ENCODE measurements at regions not wholly inside any gene's neighbourhood (a gene's known extent, or its start where the extent isn't known, plus 50 kb on each side); places are given as distances from the start of the nearest gene placed in this dataset.
"Not testable (repeated sequence)": the region's sequence is repeated elsewhere in the genome, so short reads cannot be mapped to it uniquely, and the experiment has no call there.

- not testable (repeated sequence) for DNase-seq
Observed at GRCh38 chr12:75941661-75942060, 89.9 kb downstream of the PHLDA1 start.

DNA sequence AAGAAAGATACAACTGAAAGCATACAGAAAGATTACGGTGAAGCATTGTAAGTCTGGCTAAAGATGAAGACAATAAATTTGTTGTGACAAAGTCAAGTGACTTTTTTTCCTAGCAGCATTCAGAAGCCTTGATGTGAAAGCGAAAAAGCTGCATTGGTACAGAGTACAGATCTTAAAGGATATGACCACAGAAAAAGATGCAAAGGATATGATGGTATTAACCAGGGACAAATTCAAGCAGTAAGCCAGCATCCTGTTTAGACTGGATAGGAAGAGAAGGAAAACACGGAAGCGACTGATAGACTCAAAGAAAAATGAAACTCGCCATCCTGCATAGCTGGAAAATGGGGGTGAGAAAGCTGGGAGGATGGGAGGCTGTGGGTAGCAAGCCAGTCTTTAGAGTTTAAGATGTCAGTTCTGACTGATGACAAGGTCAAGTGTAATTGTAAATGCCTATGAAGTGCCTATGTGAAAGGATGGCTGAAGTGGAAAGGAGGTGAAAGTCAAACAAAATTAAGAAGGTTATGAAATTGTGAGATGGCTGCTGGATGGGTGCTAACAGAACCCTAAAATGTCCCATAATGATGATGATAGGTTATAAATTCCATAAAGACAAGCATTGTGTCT lies 92.4 kb downstream of the PHLDA1 start:
- DNase-seq: no peak

DNA sequence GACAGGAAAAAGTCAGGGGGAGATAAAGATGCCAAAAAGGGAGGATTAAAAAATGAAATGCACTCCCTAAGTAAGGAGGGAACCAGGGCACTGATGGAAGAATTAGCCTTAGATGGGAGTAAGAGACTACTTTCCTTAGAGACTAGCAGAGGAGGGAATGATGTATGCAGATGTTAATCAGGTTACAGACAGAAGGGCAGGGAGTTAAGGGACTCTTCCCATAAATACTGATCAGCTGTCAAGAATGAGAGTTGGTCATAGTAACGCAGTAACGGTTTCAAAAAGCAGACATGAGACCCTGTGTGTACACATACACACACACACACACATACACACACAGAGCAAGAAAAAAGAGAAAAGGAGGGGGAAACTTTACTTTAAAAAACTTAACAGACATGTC lies 93.4 kb downstream of the PHLDA1 start:
- no peak for DNase-seq

DNA sequence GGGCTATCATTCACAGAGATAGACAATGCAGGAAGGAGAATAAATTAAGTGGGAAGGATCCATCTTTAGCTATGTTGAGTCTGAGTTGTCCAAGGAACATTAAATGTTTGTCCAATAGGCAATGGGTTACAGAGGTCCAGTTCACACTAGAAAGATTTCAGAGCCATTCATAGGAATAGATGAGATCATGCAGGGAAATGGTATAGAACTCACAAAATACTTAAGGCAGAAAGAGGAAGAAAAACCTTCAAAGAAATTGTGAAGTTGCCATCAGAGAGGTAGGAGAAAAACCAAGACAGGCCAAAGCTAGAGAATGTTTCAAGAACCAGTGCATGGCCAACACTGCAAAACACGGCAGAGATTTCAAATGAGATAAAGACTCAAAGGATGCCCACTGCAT lies 94.1 kb downstream of the PHLDA1 start:
- no peak for DNase-seq

DNA sequence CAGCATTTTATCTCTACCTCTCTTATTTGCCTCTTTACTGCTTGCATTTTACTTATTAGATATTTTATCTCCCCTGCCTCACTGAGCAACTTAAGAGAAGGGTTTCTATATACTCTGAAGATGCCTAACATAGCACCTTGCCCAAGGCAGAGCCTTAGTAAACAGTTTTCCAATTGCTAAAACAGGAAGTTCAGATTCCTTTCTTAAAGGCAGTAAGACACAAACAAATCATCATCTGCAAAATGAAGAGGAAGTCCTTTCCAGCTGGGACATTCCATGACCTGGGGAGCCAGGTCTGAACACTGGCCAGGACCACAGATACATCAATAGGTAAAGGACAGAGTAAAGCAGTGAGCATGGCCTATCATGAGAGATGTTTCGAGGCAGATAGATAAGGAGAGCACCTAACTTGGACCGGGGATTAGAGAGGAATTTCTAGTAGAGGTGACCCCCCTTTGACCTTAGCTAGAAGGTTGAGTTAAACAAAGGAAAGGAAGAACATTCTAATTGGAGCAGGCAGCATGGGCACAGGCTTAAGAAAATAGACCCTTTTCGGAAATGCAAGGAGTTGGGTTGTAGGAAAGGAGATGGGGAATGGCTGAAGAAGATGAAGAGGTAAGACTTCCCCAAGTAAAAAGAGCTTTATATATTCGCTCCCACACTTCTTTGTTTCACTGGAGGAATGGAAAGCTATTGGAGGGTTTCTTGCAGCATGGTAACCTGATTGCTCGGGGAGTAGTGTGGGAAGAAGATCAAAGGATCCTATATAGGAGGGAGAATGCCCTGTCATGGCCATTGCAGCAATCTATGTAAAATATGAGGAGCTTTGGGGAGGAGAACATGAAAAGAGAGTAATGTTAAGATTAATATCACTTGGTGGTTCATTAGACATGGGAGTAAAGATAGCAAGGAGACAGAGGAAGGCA lies 94.8 kb downstream of the PHLDA1 start:
- DNase-seq: no peak

- DNase-seq: no peak
Observed at GRCh38 chr12:75935539-75936242, 95.9 kb downstream of the PHLDA1 start.

DNA sequence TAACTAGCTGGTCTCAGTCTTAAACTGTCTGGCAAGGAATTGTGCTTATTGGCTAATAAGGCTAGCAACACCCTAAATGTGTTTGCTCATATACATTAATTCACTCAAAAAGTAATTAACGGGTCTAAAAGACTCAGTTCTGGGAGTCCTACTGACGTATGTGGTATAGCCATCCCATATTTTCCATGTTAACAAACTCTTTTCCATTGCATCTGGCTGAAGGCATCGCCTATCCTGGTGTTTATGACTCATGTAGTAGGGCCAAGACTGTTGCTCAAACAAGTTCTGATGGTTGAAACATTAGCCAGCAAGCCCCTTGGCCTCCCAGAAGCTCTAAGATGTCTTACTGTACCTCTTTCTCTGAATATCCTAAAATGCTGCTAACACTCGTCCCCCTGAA lies 98.5 kb downstream of the PHLDA1 start:
- no peak for DNase-seq

DNA sequence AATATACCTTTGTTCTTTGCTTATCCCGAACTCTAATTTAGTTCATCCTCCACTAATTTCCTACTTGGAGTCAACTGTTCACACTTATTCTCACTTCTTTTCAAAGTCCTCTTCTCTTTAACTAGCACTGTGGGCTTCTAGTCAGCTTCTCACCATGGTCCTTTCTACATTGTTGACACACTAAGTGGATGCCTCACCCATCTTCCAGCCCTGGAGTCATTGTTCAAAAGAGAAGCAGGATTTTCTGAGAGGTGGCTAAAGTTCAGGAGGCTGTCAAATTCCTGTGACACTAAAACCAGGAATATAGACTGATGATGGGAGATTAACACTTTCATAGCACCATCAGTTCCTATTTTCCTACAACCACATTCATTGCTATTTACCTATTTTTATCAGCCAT lies 99.3 kb downstream of the PHLDA1 start:
- DNase-seq: no peak

DNA sequence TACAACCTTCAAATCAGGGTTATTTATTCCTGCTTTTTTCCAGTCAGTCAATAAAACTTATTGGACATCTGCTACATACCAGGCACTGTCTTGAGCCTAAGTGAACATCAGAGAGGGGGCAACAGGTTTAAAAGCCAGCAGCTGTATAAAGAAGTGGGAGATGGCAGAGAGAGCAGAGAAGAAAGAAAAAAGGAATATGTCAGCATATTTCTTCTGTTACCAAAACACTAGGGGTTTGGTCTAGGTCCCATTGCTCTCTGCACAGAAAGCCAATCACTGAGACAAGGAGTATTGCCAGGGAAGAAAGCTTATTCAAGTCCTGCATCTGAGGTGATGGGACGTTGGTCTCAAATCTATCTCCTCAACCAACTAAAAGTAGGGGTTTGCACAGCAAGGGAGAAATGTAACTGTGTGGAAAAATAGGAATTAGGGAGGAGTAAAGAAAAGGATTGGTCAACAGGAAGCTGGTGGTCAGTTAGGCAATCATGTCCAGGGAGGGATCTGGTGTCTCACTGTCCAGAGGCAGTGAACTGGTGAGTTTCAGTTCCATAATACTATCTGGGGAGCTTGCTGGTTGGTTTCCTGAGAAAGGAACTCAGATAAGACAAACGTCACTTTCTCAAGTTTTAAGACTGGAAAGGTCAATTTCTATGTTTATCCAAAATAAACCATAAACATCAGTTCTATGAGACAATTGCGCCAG lies 107.5 kb downstream of the PHLDA1 start:
- no peak for DNase-seq

- DNase-seq: no peak
Observed at GRCh38 chr12:75922944-75923642, 108.5 kb downstream of the PHLDA1 start.

GRCh38 chr12:75921622-75922289 lies 109.8 kb downstream of the PHLDA1 start:
- no peak for DNase-seq

GRCh38 chr12:75917715-75918114 lies 113.9 kb downstream of the PHLDA1 start:
- DNase-seq: no peak

GRCh38 chr12:75917083-75917482 lies 114.5 kb downstream of the PHLDA1 start:
- DNase-seq: no peak

GRCh38 chr12:75913502-75914351 lies 117.8 kb downstream of the PHLDA1 start:
- no peak for DNase-seq

- no peak for DNase-seq
Observed at GRCh38 chr12:75909714-75910656, 121.6 kb downstream of the PHLDA1 start.

- no peak for DNase-seq
Observed at GRCh38 chr12:75908961-75909605, 122.5 kb downstream of the PHLDA1 start.

DNA sequence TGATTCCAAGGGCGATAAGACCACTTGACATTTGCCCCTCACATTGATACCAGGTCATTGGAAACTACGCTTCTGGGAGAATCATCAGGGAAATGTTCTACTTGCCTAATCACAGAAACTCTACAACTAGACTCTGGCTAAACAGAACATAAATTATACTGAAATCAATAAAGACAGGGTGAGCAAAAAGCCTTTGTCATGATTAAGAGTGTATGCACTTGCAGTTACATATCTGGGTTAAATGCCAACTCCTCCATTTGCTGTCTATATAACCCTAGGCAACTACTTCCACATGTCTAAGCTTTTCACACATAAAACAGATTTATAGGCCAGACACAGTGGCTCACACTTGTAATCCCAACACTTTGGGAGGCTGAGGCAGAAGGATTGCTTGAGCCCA lies 125.7 kb downstream of the PHLDA1 start:
- DNase-seq: no peak

DNA sequence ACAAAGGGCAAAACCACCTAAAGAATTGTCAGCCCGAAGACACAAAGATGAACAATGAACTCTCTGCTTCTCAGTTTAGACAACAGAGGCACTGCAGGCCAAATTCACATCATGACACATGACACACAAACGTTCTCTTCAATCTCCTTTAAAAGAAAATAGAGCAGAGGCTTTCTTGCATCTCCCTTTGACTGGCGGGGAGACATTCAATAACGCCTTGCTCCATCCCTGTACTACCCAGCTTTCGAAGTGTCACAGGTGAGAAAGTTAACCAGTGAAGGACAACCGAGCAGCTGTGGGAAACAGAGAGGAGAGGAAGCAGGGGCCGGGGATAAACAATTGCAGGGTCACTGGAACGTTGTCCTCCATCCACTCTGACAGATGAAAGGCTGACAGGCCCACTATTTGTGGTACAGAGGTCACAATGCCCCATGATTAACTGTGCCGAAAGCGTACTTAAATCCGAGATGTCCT lies 130.8 kb downstream of the PHLDA1 start:
- DNase-seq: no peak

DNA sequence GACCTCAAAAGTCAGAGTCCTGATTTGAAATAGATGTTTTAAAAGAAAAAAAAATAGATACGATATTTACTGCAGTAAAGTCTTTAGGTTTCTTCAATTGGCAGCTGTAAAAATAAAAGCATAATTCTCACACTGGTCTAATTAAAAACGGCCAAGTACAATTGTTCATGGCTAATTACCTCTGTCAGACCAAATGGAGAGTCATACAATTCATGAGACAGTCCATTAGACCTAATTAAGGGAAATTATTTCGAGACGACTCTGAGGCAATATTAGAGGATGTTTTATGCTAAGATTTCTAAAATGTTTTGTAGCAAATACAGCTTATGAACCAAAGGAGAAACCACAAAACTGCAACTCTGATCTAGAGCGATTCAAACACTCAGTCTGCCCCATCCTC lies 131.3 kb downstream of the PHLDA1 start:
- no peak for DNase-seq

Data from central memory CD4-positive, alpha-beta T cell (primary cell).